Neutrophil (primary cell): ENCODE measurements at regions not wholly inside any gene's neighbourhood (a gene's known extent, or its start where the extent isn't known, plus 50 kb on each side); places are given as distances from the start of the nearest gene placed in this dataset.

ENCODE experiments used
- H3K27ac ChIP-seq: fragments of 200-600 bp; sonication (generic); 2 replicates; pipeline ENCODE4 v1.5.1; 2016; ENCODE audit warnings: mild to moderate bottlenecking, moderate library complexity
- H3K27me3 ChIP-seq: fragments of 200-600 bp; sonication (generic); 2 replicates; pipeline ENCODE4 v1.6.0; 2016; ENCODE audit warnings: mild to moderate bottlenecking
- H3K36me3 ChIP-seq: fragments of 200-600 bp; sonication (generic); 2 replicates; pipeline ENCODE4 v1.5.1; 2017
- H3K4me1 ChIP-seq, 2 experiments: fragments of 200-600 bp in 1 of 2; sonication (generic) in 1 of 2; 1 replicate in 1 of 2; 2 replicates in 1 of 2; pipeline versions ENCODE4 v1.5.1 to v1.6.1; 2013 to 2016; ENCODE audit warnings: low read depth in 1 of 2, low read length in 1 of 2, mild to moderate bottlenecking in 1 of 2, moderate library complexity in 1 of 2; ENCODE audit not compliant: control insufficient read depth in 1 of 2, insufficient read depth in 1 of 2
- H3K4me3 ChIP-seq, 2 experiments: fragments of 200-600 bp in 1 of 2; sonication (generic) in 1 of 2; 1 replicate in 1 of 2; 2 replicates in 1 of 2; pipeline ENCODE4 v1.5.1; 2013 to 2016; ENCODE audit warnings: low read depth in 1 of 2, low read length in 1 of 2, mild to moderate bottlenecking in 1 of 2, moderate library complexity in 1 of 2
- H3K9me3 ChIP-seq: fragments of 200-600 bp; sonication (generic); 2 replicates; pipeline ENCODE4 v1.5.1; 2016
- CTCF ChIP-seq: fragments of 200-600 bp; sonication (generic); IDR thresholded peaks from 2 replicates; pipeline ENCODE4 v1.5.1; 2016; ENCODE audit warnings: antibody characterized with exemption

- Histone ChIP-seq H3K9me3 (no peaks in the 10 kb centered on the region), H3K27me3 (no peaks in the 10 kb centered on the region), H3K4me1 (peaks cover 25 to 41% of the 10 kb centered on the region in 2 experiments), H3K36me3 (no peaks in the 10 kb centered on the region), H3K4me3 (no peak overlapping the region), H3K27ac (peak overlapping the region; percentile 47)
- no peak for TF ChIP-seq CTCF
These were observed 184.2 kb downstream of the COPRS start for GRCh38 chr17:31674717-31675349.

GRCh38 chr17:31674305-31674704, 184.7 kb downstream of the COPRS start:
- Histone ChIP-seq H3K27ac (no peak overlapping the region), H3K4me3 (no peak overlapping the region), H3K27me3 (no peaks in the 10 kb centered on the region), H3K4me1 (peaks cover 20 to 36% of the 10 kb centered on the region in 2 experiments), H3K9me3 (no peaks in the 10 kb centered on the region), H3K36me3 (no peaks in the 10 kb centered on the region)
- TF ChIP-seq CTCF = no peak

- Histone ChIP-seq H3K9me3 (no peaks in the 10 kb centered on the region), H3K36me3 (no peaks in the 10 kb centered on the region), H3K4me3 (no peak overlapping the region), H3K4me1 (peaks cover 8 to 23% of the 10 kb centered on the region in 2 experiments), H3K27me3 (no peaks in the 10 kb centered on the region), H3K27ac (peak overlapping the region; percentile 30)
- no peak for TF ChIP-seq CTCF
These were observed 186.0 kb downstream of the COPRS start for GRCh38 chr17:31673076-31673475.

GRCh38 chr17:31672161-31672819, 186.8 kb downstream of the COPRS start:
- Histone ChIP-seq H3K9me3 (no peaks in the 10 kb centered on the region), H3K36me3 (no peaks in the 10 kb centered on the region), H3K27ac (peak overlapping the region; percentile 30), H3K4me3 (no peak overlapping the region), H3K27me3 (no peaks in the 10 kb centered on the region), H3K4me1 (peaks cover 8 to 16% of the 10 kb centered on the region in 2 experiments)
- TF ChIP-seq CTCF = no peak

- Histone ChIP-seq H3K36me3 (no peaks in the 10 kb centered on the region), H3K27ac (peak overlapping the region; percentile 78), H3K9me3 (no peaks in the 10 kb centered on the region), H3K4me3 (no peak overlapping the region), H3K27me3 (no peaks in the 10 kb centered on the region), H3K4me1 (peaks cover 25 to 41% of the 10 kb centered on the region in 2 experiments)
- no peak for TF ChIP-seq CTCF
These were observed 195.5 kb downstream of the COPRS start for GRCh38 chr17:31663576-31663975.
